ENCODE measurements at regions not wholly inside any gene's neighbourhood (a gene's known extent, or its start where the extent isn't known, plus 50 kb on each side); places are given as distances from the start of the nearest gene placed in this dataset.

DNA sequence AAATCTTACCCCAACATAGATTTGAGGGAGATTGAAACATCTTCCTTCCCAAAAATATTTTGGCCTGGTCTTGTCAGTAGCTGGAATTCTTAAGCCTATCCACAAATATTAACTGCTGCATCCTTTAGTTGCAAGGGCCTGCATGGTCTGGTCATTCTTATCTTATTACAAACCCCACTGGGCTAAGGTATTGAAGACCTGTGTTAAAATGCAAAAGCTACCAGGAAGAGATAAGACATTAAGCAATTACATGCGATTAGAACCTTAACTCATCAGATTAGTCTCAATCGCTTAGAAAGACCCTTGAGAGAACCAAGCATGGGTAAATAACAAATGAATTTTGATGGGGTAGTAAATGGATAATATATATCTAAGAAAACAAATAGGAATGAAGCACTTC lies 426.6 kb downstream of the FRK start:
- Histone ChIP-seq H3K27ac (ENCODE audit: low read depth, low read length) (no peak overlapping the region), H3K36me3 (ENCODE audit: insufficient read depth, low read length) (no peaks in the 10 kb centered on the region), H3K4me1 (ENCODE audit: insufficient read depth, low read length) (no peaks in the 10 kb centered on the region), H3K27me3 (ENCODE audit: insufficient read depth, low read length) (no peaks in the 10 kb centered on the region), H3K4me3 (ENCODE audit: low read length) (no peak overlapping the region), H3K9ac (ENCODE audit: low read depth, low read length) (no peak overlapping the region), H3K9me3 (ENCODE audit: insufficient read depth, low read depth, low read length) (no peaks in the 10 kb centered on the region)
- WGBS = 100% methylated on average over 2 of the region's 2 CpGs

DNA sequence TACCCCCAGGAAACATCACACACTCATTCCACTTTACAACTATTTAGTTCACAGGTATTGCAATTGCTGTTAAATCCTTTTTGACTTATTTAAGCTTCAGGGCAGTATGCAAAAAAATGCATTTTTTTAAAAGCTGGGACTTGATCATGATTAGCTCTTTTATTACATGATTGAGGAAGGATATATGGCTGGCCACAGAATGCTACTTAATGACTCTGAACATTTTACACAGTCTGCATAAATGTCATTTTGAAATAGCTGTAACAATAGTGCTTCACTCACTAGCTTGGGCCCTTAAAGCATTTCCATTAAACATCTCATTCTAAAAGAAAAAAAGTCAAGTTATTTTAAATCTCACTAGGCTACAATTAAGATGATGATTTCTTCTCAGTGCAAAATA lies 429.7 kb downstream of the FRK start:
- Histone ChIP-seq H3K4me1 (ENCODE audit: insufficient read depth, low read length) (no peaks in the 10 kb centered on the region), H3K36me3 (ENCODE audit: insufficient read depth, low read length) (no peaks in the 10 kb centered on the region), H3K27ac (ENCODE audit: low read depth, low read length) (no peak overlapping the region), H3K4me3 (ENCODE audit: low read length) (no peak overlapping the region), H3K27me3 (ENCODE audit: insufficient read depth, low read length) (no peaks in the 10 kb centered on the region), H3K9me3 (ENCODE audit: insufficient read depth, low read depth, low read length) (no peaks in the 10 kb centered on the region), H3K9ac (ENCODE audit: low read depth, low read length) (no peak overlapping the region)

DNA sequence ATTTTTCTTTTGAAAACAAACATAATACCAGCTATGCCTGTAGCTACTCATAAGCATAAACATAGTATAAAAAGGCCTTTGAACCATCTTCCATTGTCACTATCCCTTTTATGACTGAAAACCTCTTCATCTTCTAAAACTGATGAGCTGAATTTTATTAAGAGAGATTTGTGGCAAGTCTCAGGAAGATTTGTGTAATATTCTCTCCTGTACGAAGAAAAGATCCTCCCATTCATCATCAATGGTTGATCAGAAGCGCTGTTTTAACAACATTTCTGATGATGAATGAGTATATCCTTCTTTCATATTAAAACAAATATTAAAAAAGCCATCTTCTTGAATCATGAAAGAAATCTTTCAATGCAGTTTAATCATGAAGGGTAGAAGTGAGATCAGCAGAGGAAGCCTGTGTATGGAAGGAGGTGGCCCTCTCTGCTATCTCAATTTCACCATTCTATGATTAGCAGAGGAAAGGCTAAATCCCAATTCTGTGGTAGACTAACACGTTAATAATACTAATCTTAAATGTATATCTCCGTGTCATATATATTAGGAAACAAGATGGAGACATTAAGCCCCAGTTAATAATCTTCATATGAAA lies 430.2 kb downstream of the FRK start:
- no peak overlapping the region for H3K27ac ChIP-seq (ENCODE audit: low read depth, low read length)
- WGBS = no CpG with 5 or more reads among the region's 4 CpGs
- H3K9ac ChIP-seq (ENCODE audit: low read depth, low read length) = no peak overlapping the region
- H3K4me1 ChIP-seq (ENCODE audit: insufficient read depth, low read length) = no peaks in the 10 kb centered on the region
- no peak overlapping the region for H3K4me3 ChIP-seq (ENCODE audit: low read length)
- H3K27me3 ChIP-seq (ENCODE audit: insufficient read depth, low read length) = no peaks in the 10 kb centered on the region
- no peaks in the 10 kb centered on the region for H3K9me3 ChIP-seq (ENCODE audit: insufficient read depth, low read depth, low read length)
- no peaks in the 10 kb centered on the region for H3K36me3 ChIP-seq (ENCODE audit: insufficient read depth, low read length)

DNA sequence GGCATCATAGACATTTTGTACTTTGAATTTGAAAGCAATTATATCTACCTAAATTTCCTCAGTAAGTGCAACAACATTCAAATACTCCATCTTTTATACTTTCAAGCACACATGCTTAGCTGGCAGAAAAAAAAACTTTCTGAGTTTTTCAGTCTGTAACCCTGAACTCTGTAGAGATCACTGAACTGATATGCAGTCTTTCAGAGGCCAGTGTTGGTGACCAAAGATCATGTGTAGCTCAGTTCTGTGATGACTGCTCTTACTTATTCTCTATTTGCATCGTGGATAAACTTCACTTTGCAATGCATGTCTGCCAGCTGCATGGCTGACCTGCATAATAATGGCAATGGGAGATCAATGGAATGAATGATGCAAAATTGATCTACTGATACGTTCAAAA lies 431.3 kb downstream of the FRK start:
- Histone ChIP-seq H3K27ac (ENCODE audit: low read depth, low read length) (no peak overlapping the region), H3K4me1 (ENCODE audit: insufficient read depth, low read length) (no peaks in the 10 kb centered on the region), H3K4me3 (ENCODE audit: low read length) (no peak overlapping the region), H3K9me3 (ENCODE audit: insufficient read depth, low read depth, low read length) (no peaks in the 10 kb centered on the region), H3K36me3 (ENCODE audit: insufficient read depth, low read length) (no peaks in the 10 kb centered on the region), H3K27me3 (ENCODE audit: insufficient read depth, low read length) (no peaks in the 10 kb centered on the region), H3K9ac (ENCODE audit: low read depth, low read length) (no peak overlapping the region)
- 84% methylated on average over 2 of the region's 2 CpGs for WGBS

DNA sequence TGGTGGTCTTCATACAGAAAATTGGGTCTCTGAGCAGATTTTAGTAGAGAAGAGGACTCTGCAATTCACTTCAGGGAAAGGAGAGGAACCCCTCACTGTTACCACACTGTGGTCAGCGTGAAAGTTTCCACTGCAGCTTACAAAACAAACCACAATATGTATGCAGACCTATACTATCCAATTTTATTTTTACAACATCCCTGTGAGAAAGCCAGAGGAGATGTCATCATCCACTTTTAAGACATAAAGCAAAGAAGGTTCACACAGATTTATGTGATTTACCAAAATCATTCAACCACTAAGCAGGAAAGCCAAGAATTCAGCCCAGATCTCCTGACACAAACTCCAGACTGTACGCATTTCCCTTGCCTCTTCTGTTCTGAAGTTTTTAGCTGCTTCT lies 442.4 kb downstream of the FRK start:
- H3K4me3 ChIP-seq (ENCODE audit: low read length) = no peak overlapping the region
- no peak overlapping the region for H3K9ac ChIP-seq (ENCODE audit: low read depth, low read length)
- H3K27me3 ChIP-seq (ENCODE audit: insufficient read depth, low read length) = no peaks in the 10 kb centered on the region
- H3K4me1 ChIP-seq (ENCODE audit: insufficient read depth, low read length) = no peaks in the 10 kb centered on the region
- no peaks in the 10 kb centered on the region for H3K36me3 ChIP-seq (ENCODE audit: insufficient read depth, low read length)
- H3K9me3 ChIP-seq (ENCODE audit: insufficient read depth, low read depth, low read length) = no peaks in the 10 kb centered on the region
- H3K27ac ChIP-seq (ENCODE audit: low read depth, low read length) = no peak overlapping the region
- 91% methylated on average over 2 of the region's 2 CpGs for WGBS

DNA sequence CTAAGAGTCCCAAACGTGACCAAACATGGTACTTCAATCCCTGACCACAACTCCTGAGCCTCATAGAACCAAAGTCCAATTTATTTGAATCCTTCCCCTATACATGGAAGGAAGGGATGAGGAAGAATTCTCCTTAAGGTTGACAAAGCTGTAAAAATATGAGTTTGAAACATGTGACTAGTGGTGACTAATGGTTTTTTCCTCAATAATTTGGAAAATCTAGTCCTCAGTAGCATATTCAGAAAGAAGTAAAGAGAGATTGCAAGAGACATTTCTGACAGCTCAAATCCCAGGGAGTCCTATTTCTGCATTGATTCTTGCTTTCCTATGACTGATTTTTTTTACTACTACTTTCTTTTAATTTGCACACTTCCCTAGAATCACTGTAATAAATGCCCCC lies 443.7 kb downstream of the FRK start:
- H3K36me3 ChIP-seq (ENCODE audit: insufficient read depth, low read length) = no peaks in the 10 kb centered on the region
- H3K27me3 ChIP-seq (ENCODE audit: insufficient read depth, low read length) = no peaks in the 10 kb centered on the region
- H3K27ac ChIP-seq (ENCODE audit: low read depth, low read length) = no peak overlapping the region
- H3K4me1 ChIP-seq (ENCODE audit: insufficient read depth, low read length) = no peaks in the 10 kb centered on the region
- 76% methylated on average over 1 of the region's 1 CpG for WGBS
- no peaks in the 10 kb centered on the region for H3K9me3 ChIP-seq (ENCODE audit: insufficient read depth, low read depth, low read length)
- H3K4me3 ChIP-seq (ENCODE audit: low read length) = no peak overlapping the region
- no peak overlapping the region for H3K9ac ChIP-seq (ENCODE audit: low read depth, low read length)

DNA sequence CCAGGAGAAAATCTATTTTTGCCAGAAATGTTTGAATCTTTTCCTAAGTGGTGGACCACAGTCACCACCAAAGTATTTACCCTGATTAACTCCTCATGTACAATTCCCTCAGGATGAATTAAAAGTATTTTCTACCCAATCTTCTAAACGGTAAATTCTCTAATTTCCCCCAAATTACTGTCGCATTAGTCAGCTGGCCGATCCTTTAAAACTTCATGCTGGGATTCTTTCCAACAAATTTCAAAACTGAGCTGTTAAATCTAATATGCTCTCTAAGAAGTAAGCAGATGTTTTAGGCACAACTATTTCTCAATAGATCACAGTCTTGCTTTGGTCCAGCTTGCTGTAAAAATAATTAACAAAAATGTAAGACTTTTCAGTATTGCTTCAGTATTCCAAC lies 447.2 kb downstream of the FRK start:
- WGBS = 82% methylated on average over 3 of the region's 3 CpGs
- H3K36me3 ChIP-seq (ENCODE audit: insufficient read depth, low read length) = no peaks in the 10 kb centered on the region
- no peaks in the 10 kb centered on the region for H3K4me1 ChIP-seq (ENCODE audit: insufficient read depth, low read length)
- H3K9ac ChIP-seq (ENCODE audit: low read depth, low read length) = no peak overlapping the region
- no peak overlapping the region for H3K27ac ChIP-seq (ENCODE audit: low read depth, low read length)
- H3K9me3 ChIP-seq (ENCODE audit: insufficient read depth, low read depth, low read length) = no peaks in the 10 kb centered on the region
- no peaks in the 10 kb centered on the region for H3K27me3 ChIP-seq (ENCODE audit: insufficient read depth, low read length)
- no peak overlapping the region for H3K4me3 ChIP-seq (ENCODE audit: low read length)

DNA sequence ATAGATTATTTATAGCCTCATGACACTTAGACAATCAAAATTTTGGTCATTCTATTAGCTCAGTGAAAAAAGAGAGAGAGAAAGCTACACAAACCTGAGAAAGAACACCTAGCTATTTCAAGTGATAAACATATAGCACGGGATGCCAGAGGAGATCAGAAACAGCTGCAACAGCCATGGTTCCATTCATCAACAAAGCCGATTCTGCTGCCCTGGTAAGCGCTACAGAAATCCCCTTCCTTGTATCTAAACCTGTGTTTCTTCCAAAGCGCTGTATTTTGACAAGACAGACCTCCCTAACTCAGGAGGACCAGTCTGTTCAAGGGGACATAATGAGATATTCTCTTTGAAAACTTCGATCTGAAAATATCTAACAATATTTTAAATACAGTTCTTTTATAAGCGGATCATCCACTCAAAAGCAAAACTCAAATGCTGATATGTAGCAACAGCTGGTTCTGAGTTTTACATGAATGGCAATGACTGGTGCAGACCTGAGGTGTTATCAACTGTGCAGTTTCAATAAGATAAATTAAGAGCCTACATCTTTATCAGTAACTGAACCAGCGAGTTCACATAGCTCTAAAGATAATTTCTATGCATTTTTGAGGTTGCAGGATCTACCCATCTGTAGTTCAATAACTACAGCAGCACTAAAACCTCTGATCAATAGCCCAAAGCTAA lies 447.8 kb downstream of the FRK start:
- Histone ChIP-seq H3K9me3 (ENCODE audit: insufficient read depth, low read depth, low read length) (no peaks in the 10 kb centered on the region), H3K36me3 (ENCODE audit: insufficient read depth, low read length) (no peaks in the 10 kb centered on the region), H3K27me3 (ENCODE audit: insufficient read depth, low read length) (no peaks in the 10 kb centered on the region), H3K27ac (ENCODE audit: low read depth, low read length) (no peak overlapping the region), H3K4me1 (ENCODE audit: insufficient read depth, low read length) (no peaks in the 10 kb centered on the region), H3K9ac (ENCODE audit: low read depth, low read length) (no peak overlapping the region), H3K4me3 (ENCODE audit: low read length) (no peak overlapping the region)
- 91% methylated on average over 5 of the region's 7 CpGs for WGBS

DNA sequence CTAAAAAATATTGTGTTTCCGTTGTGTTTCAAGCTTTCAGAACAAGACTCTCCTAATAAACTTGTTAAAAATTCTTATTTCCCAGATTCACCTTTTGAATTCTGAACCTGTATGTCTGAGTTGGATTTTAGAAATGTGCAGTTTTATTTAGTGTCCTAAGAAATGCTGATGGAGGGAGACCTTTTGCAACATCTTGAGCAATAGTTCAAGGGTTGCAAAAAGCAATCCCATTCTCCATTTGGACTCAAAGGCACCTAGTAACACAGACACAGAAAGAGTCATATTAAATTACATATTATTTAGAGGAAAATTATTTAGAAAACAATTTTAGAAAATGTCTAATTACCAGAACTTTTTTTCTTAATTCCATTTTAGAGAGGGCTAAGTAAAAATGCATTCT lies 448.5 kb downstream of the FRK start:
- no peaks in the 10 kb centered on the region for H3K9me3 ChIP-seq (ENCODE audit: insufficient read depth, low read depth, low read length)
- H3K27me3 ChIP-seq (ENCODE audit: insufficient read depth, low read length) = no peaks in the 10 kb centered on the region
- 0% methylated on average over 1 of the region's 1 CpG for WGBS
- no peak overlapping the region for H3K4me3 ChIP-seq (ENCODE audit: low read length)
- H3K4me1 ChIP-seq (ENCODE audit: insufficient read depth, low read length) = no peaks in the 10 kb centered on the region
- no peak overlapping the region for H3K9ac ChIP-seq (ENCODE audit: low read depth, low read length)
- H3K27ac ChIP-seq (ENCODE audit: low read depth, low read length) = no peak overlapping the region
- H3K36me3 ChIP-seq (ENCODE audit: insufficient read depth, low read length) = no peaks in the 10 kb centered on the region

DNA sequence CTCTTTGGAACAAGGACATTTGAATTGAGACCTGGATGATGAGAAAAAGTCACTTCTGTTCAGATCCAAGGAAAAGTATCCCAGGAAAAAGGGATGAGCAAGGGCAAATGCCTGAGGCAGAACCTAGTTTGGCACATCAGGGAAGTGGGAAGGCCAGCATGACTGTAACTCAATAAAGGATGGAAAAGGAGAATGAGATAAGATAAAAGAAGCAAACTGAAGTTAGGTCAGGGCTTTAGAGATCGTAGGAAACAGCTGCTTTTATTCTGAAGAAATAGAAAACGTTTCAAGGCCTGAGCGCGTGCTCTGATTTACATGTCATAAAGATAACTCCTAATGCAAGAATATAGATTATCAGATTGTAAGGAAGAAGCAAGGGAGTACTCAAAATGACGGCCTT lies 450.0 kb downstream of the FRK start:
- no peak overlapping the region for H3K9ac ChIP-seq (ENCODE audit: low read depth, low read length)
- H3K27me3 ChIP-seq (ENCODE audit: insufficient read depth, low read length) = no peaks in the 10 kb centered on the region
- H3K4me3 ChIP-seq (ENCODE audit: low read length) = no peak overlapping the region
- H3K27ac ChIP-seq (ENCODE audit: low read depth, low read length) = no peak overlapping the region
- 83% methylated on average over 5 of the region's 5 CpGs for WGBS
- no peaks in the 10 kb centered on the region for H3K4me1 ChIP-seq (ENCODE audit: insufficient read depth, low read length)
- H3K36me3 ChIP-seq (ENCODE audit: insufficient read depth, low read length) = no peaks in the 10 kb centered on the region
- no peaks in the 10 kb centered on the region for H3K9me3 ChIP-seq (ENCODE audit: insufficient read depth, low read depth, low read length)

DNA sequence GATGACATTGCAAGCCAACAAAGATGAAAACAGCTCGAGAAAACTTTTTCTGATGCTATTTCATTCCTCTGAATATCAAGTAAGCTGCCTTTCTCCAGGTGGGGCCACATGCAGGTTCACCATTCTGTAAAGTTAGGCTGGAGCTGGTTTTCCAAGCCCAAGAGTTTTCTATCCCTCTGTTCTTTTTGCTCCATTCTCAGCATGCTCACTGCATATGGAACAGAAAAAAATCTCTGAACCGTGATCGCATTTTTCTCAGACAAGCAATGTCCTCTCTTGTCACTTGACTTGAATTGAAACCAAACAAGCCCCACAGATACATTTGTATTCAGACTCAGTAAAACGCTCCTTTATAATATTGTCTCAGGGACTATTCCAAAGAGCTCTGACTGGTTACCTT lies 451.6 kb downstream of the FRK start:
- no peaks in the 10 kb centered on the region for H3K9me3 ChIP-seq (ENCODE audit: insufficient read depth, low read depth, low read length)
- no peaks in the 10 kb centered on the region for H3K4me1 ChIP-seq (ENCODE audit: insufficient read depth, low read length)
- H3K4me3 ChIP-seq (ENCODE audit: low read length) = no peak overlapping the region
- no peaks in the 10 kb centered on the region for H3K27me3 ChIP-seq (ENCODE audit: insufficient read depth, low read length)
- no peak overlapping the region for H3K9ac ChIP-seq (ENCODE audit: low read depth, low read length)
- no peak overlapping the region for H3K27ac ChIP-seq (ENCODE audit: low read depth, low read length)
- H3K36me3 ChIP-seq (ENCODE audit: insufficient read depth, low read length) = no peaks in the 10 kb centered on the region
- WGBS = 93% methylated on average over 4 of the region's 4 CpGs

DNA sequence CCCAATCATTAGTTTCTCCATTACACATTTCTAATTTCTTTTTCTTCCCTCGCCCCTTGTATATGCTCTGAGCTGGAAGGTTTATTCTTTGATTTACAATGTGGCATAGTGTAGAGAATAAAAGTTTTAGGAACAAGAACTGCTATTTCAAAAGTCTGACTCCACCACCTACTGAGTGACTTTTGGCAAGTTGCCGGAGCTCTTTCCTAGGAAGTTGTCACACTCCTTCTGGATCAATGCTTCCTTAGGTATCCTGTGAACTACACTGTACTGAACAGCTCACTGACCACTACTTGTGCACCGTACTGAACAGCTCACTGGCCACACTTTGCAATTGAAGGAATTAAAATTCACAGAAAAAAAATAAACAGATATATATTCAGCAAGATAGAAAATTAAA lies 458.2 kb downstream of the FRK start:
- Histone ChIP-seq H3K27me3 (ENCODE audit: insufficient read depth, low read length) (no peaks in the 10 kb centered on the region), H3K9me3 (ENCODE audit: insufficient read depth, low read depth, low read length) (no peaks in the 10 kb centered on the region), H3K36me3 (ENCODE audit: insufficient read depth, low read length) (no peaks in the 10 kb centered on the region), H3K9ac (ENCODE audit: low read depth, low read length) (no peak overlapping the region), H3K4me3 (ENCODE audit: low read length) (no peak overlapping the region), H3K4me1 (ENCODE audit: insufficient read depth, low read length) (no peaks in the 10 kb centered on the region), H3K27ac (ENCODE audit: low read depth, low read length) (no peak overlapping the region)
- 94% methylated on average over 2 of the region's 3 CpGs for WGBS
